GM23338 (cell line): ENCODE measurements at regions not wholly inside any gene's neighbourhood (a gene's known extent, or its start where the extent isn't known, plus 50 kb on each side); places are given as distances from the start of the nearest gene placed in this dataset.

ENCODE experiments used
- ATAC-seq: fragments of 200-7000 bp; cut with Tn5 transposase; 3 replicates; pipeline ENCODE4 v1.9.1; 2020
- DNase-seq: peaks from one replicate; pipeline ENCODE4 v3.0.0-alpha.2; 2015; ENCODE audit warnings: low spot score
- H2AFZ ChIP-seq: fragments of 200-600 bp; sonication (generic); 2 replicates; pipeline ENCODE4 v1.8.0; 2016; ENCODE audit warnings: antibody characterized with exemption, mild to moderate bottlenecking, moderate library complexity
- H3F3A ChIP-seq: fragments of 200-600 bp; sonication (generic); replicated peaks from 2 replicates; pipeline ENCODE4 v1.8.0; 2017; ENCODE audit warnings: antibody characterized with exemption, mixed run types, low read depth
- H3K27ac ChIP-seq: fragments of 200-600 bp; sonication (generic); 2 replicates; pipeline ENCODE4 v1.6.1; 2016; ENCODE audit warnings: low read depth
- H3K27me3 ChIP-seq: fragments of 200-600 bp; sonication (generic); 2 replicates; pipeline ENCODE4 v1.8.0; 2016; ENCODE audit warnings: mild to moderate bottlenecking, mixed run types, moderate library complexity; ENCODE audit not compliant: insufficient read depth
- H3K36me3 ChIP-seq: fragments of 200-600 bp; sonication (generic); 2 replicates; pipeline ENCODE4 v1.8.0; 2016; ENCODE audit warnings: mild to moderate bottlenecking; ENCODE audit not compliant: insufficient read depth
- H3K4me1 ChIP-seq: fragments of 200-600 bp; sonication (generic); 2 replicates; pipeline ENCODE4 v1.8.0; 2016; ENCODE audit warnings: mild to moderate bottlenecking, moderate library complexity; ENCODE audit not compliant: insufficient read depth
- H3K4me2 ChIP-seq: fragments of 200-600 bp; sonication (generic); 2 replicates; pipeline ENCODE4 v1.7.1; 2017; ENCODE audit warnings: mixed run types
- H3K4me3 ChIP-seq: fragments of 200-600 bp; sonication (generic); 2 replicates; pipeline ENCODE4 v1.6.1; 2016; ENCODE audit warnings: mixed run types
- H3K79me2 ChIP-seq: fragments of 200-600 bp; sonication (generic); replicated peaks from 2 replicates; pipeline ENCODE4 v1.8.0; 2017; ENCODE audit warnings: mild to moderate bottlenecking; ENCODE audit not compliant: insufficient read depth
- H3K9me2 ChIP-seq: fragments of 200-600 bp; sonication (generic); 2 replicates; pipeline ENCODE4 v1.8.0; 2017; ENCODE audit not compliant: insufficient read depth
- H4K20me1 ChIP-seq: fragments of 200-600 bp; sonication (generic); replicated peaks from 2 replicates; pipeline ENCODE4 v1.8.0; 2017; ENCODE audit warnings: mild to moderate bottlenecking; ENCODE audit not compliant: insufficient read depth
- H3K27ac Mint-ChIP-seq: 2 replicates; pipeline ENCODE4 v1.8.0; 2020; ENCODE audit warnings: inconsistent platforms, mild to moderate bottlenecking, moderate library complexity, mixed read lengths
- H3K27me3 Mint-ChIP-seq: 3 replicates; pipeline ENCODE4 v1.8.0; 2022; ENCODE audit warnings: low read depth, mild to moderate bottlenecking, moderate library complexity, mixed read lengths, inconsistent platforms; ENCODE audit not compliant: insufficient read depth, poor library complexity
- H3K36me3 Mint-ChIP-seq: 3 replicates; pipeline ENCODE4 v1.8.0; 2021; ENCODE audit warnings: low read depth, mild to moderate bottlenecking, inconsistent platforms, moderate library complexity, mixed read lengths
- H3K4me1 Mint-ChIP-seq: 3 replicates; pipeline ENCODE4 v1.8.0; 2020; ENCODE audit warnings: mild to moderate bottlenecking, inconsistent platforms, mixed read lengths
- H3K4me3 Mint-ChIP-seq: 3 replicates; pipeline ENCODE4 v1.8.0; 2021; ENCODE audit warnings: moderate library complexity, mild to moderate bottlenecking, inconsistent platforms, mixed read lengths
- H3K9me3 Mint-ChIP-seq: 3 replicates; pipeline ENCODE4 v1.8.0; 2020; ENCODE audit warnings: moderate library complexity, mild to moderate bottlenecking, inconsistent platforms, mixed read lengths
- CREB1 ChIP-seq: fragments of 250-450 bp; sonication (Bioruptor Pico); IDR thresholded peaks from 2 replicates; pipeline ENCODE4 v1.5.0; 2020; ENCODE audit warnings: low read depth, mild to moderate bottlenecking, moderate library complexity
- ZNF114 ChIP-seq: fragments of 250-450 bp; sonication (Bioruptor Pico); IDR thresholded peaks from 2 replicates; pipeline ENCODE4 v1.5.0; 2020; ENCODE audit warnings: mild to moderate bottlenecking, moderate library complexity
- TF ChIP-seq, protein P1 (sequence below): fragments of 250-450 bp; sonication (Bioruptor Pico); IDR thresholded peaks from 2 replicates; pipeline ENCODE4 v1.5.0; 2020; ENCODE audit warnings: mild to moderate bottlenecking, moderate library complexity
- TF ChIP-seq, protein P2 (sequence below): IDR thresholded peaks from 2 replicates; pipeline ENCODE4 v1.6.1; 2016; ENCODE audit warnings: antibody characterized with exemption

DNA sequence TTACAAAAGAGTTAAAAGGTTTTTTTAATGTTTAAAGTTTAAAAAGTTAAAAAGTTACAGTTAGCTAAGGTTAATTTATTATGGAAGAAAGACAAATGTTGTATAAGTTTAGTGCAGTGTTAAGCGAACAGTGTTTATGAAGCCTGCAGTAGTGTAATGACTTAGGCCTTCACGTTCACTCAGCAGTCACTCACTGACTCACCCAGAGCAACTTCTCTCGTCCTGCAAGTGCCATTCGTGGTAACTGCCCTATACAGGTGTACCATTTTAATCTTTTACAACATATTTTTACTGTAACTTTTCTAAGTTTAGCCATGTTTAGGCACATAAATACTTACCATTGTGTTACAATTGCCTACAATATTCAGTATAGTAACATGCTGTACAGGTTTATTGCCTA is 398.2 kb upstream of the NBEA start (continued):
- TF ChIP-seq, protein P1, sequence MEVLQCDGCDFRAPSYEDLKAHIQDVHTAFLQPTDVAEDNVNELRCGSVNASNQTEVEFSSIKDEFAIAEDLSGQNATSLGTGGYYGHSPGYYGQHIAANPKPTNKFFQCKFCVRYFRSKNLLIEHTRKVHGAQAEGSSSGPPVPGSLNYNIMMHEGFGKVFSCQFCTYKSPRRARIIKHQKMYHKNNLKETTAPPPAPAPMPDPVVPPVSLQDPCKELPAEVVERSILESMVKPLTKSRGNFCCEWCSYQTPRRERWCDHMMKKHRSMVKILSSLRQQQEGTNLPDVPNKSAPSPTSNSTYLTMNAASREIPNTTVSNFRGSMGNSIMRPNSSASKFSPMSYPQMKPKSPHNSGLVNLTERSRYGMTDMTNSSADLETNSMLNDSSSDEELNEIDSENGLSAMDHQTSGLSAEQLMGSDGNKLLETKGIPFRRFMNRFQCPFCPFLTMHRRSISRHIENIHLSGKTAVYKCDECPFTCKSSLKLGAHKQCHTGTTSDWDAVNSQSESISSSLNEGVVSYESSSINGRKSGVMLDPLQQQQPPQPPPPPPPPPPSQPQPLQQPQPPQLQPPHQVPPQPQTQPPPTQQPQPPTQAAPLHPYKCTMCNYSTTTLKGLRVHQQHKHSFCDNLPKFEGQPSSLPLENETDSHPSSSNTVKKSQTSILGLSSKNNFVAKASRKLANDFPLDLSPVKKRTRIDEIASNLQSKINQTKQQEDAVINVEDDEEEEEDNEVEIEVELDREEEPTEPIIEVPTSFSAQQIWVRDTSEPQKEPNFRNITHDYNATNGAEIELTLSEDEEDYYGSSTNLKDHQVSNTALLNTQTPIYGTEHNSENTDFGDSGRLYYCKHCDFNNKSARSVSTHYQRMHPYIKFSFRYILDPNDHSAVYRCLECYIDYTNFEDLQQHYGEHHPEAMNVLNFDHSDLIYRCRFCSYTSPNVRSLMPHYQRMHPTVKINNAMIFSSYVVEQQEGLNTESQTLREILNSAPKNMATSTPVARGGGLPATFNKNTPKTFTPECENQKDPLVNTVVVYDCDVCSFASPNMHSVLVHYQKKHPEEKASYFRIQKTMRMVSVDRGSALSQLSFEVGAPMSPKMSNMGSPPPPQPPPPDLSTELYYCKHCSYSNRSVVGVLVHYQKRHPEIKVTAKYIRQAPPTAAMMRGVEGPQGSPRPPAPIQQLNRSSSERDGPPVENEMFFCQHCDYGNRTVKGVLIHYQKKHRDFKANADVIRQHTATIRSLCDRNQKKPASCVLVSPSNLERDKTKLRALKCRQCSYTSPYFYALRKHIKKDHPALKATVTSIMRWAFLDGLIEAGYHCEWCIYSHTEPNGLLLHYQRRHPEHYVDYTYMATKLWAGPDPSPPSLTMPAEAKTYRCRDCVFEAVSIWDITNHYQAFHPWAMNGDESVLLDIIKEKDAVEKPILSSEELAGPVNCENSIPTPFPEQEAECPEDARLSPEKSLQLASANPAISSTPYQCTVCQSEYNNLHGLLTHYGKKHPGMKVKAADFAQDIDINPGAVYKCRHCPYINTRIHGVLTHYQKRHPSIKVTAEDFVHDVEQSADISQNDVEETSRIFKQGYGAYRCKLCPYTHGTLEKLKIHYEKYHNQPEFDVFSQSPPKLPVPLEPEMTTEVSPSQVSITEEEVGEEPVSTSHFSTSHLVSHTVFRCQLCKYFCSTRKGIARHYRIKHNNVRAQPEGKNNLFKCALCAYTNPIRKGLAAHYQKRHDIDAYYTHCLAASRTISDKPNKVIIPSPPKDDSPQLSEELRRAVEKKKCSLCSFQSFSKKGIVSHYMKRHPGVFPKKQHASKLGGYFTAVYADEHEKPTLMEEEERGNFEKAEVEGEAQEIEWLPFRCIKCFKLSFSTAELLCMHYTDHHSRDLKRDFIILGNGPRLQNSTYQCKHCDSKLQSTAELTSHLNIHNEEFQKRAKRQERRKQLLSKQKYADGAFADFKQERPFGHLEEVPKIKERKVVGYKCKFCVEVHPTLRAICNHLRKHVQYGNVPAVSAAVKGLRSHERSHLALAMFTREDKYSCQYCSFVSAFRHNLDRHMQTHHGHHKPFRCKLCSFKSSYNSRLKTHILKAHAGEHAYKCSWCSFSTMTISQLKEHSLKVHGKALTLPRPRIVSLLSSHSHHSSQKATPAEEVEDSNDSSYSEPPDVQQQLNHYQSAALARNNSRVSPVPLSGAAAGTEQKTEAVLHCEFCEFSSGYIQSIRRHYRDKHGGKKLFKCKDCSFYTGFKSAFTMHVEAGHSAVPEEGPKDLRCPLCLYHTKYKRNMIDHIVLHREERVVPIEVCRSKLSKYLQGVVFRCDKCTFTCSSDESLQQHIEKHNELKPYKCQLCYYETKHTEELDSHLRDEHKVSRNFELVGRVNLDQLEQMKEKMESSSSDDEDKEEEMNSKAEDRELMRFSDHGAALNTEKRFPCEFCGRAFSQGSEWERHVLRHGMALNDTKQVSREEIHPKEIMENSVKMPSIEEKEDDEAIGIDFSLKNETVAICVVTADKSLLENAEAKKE, result no peak
- no peak for TF ChIP-seq ZNF114
- TF ChIP-seq CREB1 (CRISPR knock-in tag), result no peak

DNA sequence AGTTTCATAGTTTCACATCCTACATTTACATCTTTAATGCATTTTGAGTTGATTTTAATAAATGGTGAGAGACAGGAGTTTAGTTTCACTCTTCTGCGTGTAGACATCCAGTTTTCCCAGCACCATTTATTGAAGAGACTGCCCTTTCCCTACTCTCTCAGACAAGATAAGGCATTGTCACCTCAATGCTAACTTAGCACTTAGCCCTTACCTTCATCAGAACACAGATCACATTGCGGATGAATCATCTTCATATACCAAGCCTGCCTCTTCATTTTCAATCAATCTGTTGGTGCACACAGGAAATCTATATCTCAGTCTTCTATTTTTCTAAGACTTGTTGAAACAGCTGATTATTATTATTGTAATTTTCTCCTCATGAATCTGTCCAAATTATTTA is 396.6 kb upstream of the NBEA start:
- no peaks in the 10 kb centered on the region for H3K79me2 ChIP-seq
- peaks cover 7% of the 10 kb centered on the region; the same call in 2 of the 3 replicates for H3K36me3 Mint-ChIP-seq

More for the DNA sequence above, 396.6 kb upstream of the NBEA start:
- no peak for ATAC-seq
- Histone ChIP-seq H3F3A (no peaks in the 10 kb centered on the region), H2AFZ (no peak overlapping the region), H3K4me2 (no peak overlapping the region), H3K4me3 (no peak overlapping the region), H3K27me3 (no peaks in the 10 kb centered on the region), H3K4me1 (no peaks in the 10 kb centered on the region), H4K20me1 (no peaks in the 10 kb centered on the region; the same call in 1 of the 2 replicates), H3K9me2 (peaks cover 5% of the 10 kb centered on the region; the same call in 1 of the 2 replicates), H3K27ac (no peak overlapping the region), H3K36me3 (no peaks in the 10 kb centered on the region)
- no peak for TF ChIP-seq CREB1 (CRISPR knock-in tag)
- TF ChIP-seq, protein P2, sequence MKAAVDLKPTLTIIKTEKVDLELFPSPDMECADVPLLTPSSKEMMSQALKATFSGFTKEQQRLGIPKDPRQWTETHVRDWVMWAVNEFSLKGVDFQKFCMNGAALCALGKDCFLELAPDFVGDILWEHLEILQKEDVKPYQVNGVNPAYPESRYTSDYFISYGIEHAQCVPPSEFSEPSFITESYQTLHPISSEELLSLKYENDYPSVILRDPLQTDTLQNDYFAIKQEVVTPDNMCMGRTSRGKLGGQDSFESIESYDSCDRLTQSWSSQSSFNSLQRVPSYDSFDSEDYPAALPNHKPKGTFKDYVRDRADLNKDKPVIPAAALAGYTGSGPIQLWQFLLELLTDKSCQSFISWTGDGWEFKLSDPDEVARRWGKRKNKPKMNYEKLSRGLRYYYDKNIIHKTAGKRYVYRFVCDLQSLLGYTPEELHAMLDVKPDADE, result no peak
- no peak overlapping the region for H3K4me3 Mint-ChIP-seq
- DNase-seq, result no peak
- peaks cover 16% of the 10 kb centered on the region for H3K9me3 Mint-ChIP-seq
- no peaks in the 10 kb centered on the region for H3K27me3 Mint-ChIP-seq
- H3K4me1 Mint-ChIP-seq, result no peaks in the 10 kb centered on the region; the same call in 2 of the 3 replicates
- H3K27ac Mint-ChIP-seq, result no peak overlapping the region
